ENCODE measurements at regions not wholly inside any gene's neighbourhood (a gene's known extent, or its start where the extent isn't known, plus 50 kb on each side); places are given as distances from the start of the nearest gene placed in this dataset.

DNA sequence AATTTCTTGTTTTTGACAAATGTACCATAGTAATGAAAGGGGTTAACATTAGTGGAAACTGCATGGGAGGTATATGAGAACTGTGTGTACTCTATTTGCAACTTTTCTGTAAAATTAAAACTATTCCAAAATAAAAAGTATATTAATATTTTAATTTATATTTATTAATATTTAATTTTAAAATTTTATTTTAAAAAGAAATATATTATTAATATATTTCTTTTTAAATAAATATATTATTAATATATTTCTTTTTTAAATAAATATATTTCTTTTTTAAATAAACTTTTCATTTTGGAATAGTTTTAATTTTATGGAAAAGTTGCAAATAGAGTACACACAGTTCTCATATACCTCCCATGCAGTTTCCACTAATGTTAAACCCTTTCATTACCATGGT lies 101.1 kb upstream of the SLC7A1 start:
- TF ChIP-seq, protein P1, sequence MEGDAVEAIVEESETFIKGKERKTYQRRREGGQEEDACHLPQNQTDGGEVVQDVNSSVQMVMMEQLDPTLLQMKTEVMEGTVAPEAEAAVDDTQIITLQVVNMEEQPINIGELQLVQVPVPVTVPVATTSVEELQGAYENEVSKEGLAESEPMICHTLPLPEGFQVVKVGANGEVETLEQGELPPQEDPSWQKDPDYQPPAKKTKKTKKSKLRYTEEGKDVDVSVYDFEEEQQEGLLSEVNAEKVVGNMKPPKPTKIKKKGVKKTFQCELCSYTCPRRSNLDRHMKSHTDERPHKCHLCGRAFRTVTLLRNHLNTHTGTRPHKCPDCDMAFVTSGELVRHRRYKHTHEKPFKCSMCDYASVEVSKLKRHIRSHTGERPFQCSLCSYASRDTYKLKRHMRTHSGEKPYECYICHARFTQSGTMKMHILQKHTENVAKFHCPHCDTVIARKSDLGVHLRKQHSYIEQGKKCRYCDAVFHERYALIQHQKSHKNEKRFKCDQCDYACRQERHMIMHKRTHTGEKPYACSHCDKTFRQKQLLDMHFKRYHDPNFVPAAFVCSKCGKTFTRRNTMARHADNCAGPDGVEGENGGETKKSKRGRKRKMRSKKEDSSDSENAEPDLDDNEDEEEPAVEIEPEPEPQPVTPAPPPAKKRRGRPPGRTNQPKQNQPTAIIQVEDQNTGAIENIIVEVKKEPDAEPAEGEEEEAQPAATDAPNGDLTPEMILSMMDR (IDR thresholded peaks at IDR 0.05): no peak
- no peak for TF ChIP-seq EZH2 (IDR thresholded peaks at IDR 0.05)

Measured in neural progenitor cell (in vitro differentiated cells).